ENCODE measurements at regions not wholly inside any gene's neighbourhood (a gene's known extent, or its start where the extent isn't known, plus 50 kb on each side); places are given as distances from the start of the nearest gene placed in this dataset.
"Not testable (repeated sequence)": the region's sequence is repeated elsewhere in the genome, so short reads cannot be mapped to it uniquely, and the experiment has no call there.

- DNase-seq, result no peak
Measured at GRCh38 chr16:80114699-80115098, 426.1 kb upstream of the DYNLRB2 start.

- no peak for DNase-seq
Measured at GRCh38 chr16:80113873-80114574, 426.8 kb upstream of the DYNLRB2 start.

- no peak for DNase-seq
Measured at GRCh38 chr16:80109581-80109980, 431.2 kb upstream of the DYNLRB2 start.

GRCh38 chr16:80107900-80108299 lies 432.9 kb upstream of the DYNLRB2 start:
- DNase-seq, result no peak

GRCh38 chr16:80105751-80106150 lies 435.0 kb upstream of the DYNLRB2 start:
- DNase-seq, result no peak

DNA sequence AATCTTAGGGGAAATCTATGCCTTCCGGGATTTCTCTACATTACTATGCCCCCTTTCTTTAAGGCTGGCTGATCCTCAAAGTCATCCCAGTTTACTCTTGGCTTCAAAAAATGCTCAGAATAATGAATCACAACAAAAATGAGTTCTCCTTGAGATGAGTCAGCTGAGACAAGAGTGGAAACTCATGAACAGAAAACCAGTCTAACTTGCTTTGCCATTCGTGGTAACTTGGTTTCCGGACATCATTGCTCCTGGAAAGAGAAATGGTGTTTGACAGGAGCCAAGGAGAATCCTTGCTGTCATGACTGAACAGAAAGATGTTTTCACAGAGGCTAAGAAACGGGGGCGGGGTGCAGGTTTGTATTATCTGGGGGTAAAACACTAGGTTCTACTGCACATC lies 435.6 kb upstream of the DYNLRB2 start:
- DNase-seq, result no peak

DNA sequence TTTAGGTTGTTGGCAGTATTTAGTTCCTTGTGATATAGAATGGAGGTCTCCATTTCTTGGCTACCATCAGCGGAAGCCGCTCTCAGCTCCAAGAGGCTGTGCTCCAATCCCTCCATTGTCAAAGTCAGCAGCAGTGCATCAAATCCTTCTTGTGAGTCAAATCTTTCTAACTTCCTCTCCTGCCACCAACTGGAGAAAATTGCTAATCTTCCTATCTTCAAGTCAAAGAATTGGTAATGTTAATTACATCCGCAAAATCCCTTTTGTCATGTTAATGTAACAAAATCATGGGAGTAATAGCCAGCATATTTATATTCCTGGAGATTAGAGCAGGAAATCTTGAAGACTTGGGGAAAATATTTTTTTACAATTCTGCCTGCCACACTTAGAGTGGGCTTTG lies 436.4 kb upstream of the DYNLRB2 start:
- no peak for DNase-seq

DNA sequence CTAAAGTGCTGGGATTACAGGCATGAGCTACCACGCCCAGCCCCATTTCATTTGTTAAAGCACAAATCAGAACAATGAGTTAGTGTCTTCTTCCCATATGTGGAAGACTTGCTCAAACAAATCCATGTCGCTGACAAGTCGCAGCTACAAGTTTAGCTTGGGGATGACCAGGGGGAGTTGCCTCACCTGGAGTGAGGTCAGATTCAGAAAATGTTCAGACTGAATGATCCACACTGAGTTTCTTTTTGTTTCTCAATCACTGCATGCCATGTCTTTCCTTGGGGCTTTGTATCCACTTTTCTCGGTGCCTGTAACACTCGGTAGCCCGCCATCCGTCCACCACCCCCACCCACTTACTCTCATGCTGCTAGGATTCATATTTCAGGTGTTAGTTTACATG lies 437.3 kb upstream of the DYNLRB2 start:
- no peak for DNase-seq

DNA sequence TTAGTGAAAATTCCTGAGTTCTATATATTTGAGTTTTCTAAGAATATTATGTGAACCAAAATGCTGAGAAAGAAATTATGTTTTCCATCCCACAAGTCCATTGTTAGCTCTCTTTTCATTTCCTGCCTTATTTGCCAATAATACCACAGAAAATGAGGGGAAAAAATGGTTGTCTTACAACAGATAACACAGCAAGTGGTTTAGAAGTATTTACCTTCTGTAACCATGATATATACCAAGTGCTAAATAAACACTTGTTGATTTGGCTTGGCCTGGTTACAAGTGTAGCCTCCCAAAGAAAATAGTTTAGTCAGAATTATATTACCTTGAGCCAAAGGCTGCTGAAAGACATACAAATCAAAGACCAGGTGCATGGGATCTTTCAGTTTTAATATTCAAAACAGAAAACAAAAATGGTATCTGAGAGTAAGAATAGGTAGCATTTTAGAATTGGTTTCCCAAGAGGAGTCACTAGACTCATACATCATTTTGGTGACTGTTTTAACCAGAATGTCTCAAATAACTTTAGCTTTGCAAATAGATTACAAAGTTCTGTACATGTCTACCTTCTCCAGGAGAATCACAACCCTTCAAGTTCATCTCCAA lies 439.8 kb upstream of the DYNLRB2 start:
- no peak for DNase-seq

- DNase-seq, result no peak
Measured at GRCh38 chr16:80100186-80100585, 440.6 kb upstream of the DYNLRB2 start.

GRCh38 chr16:80097098-80097497 lies 443.7 kb upstream of the DYNLRB2 start:
- DNase-seq, result no peak

DNA sequence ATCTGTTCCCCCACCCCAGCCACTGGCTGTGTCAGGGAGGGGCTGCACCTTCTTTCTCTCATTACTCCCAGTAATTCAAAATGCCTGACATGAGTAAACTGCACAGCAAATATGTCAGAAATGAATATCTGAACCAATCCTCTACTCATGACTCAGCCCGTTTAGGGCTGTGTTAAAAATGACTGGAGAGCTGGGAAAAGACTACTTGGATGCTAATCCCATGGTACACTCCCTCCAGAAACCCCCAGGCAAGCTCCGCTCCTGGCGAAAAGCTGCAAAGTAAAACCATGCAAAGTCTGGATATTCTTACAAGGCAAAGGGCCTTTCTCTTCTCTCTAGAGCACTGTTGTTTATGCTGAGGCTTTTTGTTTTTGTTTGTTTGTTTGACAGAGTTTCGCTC lies 448.1 kb upstream of the DYNLRB2 start:
- no peak for DNase-seq

- DNase-seq, result not testable (repeated sequence)
Measured at GRCh38 chr16:80091453-80091852, 449.3 kb upstream of the DYNLRB2 start.

DNA sequence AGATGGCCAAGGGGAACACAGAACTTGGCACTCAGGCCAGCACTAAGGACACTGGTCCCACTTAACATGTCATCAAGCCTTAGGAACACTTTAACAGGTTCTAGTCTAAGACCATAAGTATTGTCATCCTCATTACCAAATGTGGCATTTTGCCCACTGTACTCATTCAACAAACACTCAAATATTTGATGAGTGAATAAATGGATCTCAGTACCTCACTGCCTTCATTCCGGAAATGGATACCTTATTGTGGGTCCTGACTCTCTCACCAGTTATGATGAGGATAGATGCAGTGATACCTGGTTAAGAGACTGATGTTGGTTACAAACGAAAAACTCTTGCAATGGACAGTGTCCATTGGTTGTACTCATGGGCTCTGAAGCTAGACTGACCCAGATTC lies 455.2 kb upstream of the DYNLRB2 start:
- DNase-seq, result no peak

- no peak for DNase-seq
Measured at GRCh38 chr16:80084614-80085013, 456.2 kb upstream of the DYNLRB2 start.

GRCh38 chr16:80084163-80084562 lies 456.6 kb upstream of the DYNLRB2 start:
- DNase-seq, result no peak

DNA sequence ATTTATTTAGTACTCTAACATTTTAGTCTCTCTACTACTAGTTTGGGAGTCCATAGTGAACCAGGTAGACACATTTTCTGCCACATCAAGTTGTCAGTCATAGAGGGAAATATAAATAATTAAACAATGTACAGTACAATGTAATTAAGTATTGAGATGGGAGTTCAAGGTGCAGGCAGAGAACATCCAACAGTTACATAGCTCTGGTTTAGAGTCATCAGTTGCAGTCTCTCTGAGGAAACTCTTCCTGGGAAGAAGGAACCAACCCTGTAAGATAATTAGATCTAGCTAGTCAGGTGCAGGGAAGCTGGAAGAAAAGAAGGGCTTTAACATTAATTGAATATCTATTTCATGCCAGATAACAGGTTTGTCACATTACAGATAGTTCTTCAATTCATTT lies 457.9 kb upstream of the DYNLRB2 start:
- DNase-seq, result no peak

DNA sequence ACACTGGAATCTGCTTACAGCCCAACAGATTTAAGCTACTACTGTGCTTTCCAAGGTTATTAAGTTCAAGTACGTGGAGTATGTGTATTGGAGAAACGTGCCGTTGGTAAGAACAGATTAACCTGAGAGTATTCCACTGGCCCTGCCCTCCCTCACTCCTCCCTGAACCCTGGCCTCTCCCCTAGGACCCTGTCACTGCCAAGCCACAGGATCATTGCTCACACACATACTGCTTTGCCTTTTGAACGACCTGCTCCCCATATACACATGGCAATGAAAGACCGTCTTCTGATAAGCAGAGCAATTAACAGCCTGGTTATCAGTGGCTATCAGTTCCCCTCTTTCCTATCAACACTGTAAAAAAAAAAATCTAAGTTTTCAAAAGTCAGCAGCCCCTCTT lies 458.9 kb upstream of the DYNLRB2 start:
- no peak for DNase-seq

DNA sequence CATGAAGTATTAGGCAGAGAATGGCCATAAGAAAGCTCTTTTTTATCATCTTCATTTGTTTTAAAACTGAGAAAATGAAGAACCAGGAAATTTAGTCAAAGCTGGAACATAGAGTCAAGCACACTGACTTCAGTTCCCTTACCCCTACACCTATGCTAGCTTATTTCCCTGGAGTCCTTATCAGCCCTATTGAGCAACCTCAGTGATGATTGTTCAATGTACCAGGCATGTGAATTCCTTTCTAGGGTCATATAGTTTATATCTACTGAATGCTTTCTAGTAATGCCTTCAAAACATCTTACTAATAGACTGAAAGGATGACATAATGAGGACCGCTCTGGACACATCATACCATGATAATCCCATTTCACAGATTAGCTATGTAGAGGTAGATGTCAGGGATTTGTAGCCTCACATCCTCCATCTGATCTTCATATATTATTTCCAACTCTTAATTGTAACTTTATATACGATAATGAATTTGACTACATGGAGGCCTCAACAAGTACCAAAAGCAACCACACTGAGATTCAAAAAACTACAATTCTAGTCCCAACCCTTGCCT lies 460.4 kb upstream of the DYNLRB2 start:
- DNase-seq, result no peak

DNA sequence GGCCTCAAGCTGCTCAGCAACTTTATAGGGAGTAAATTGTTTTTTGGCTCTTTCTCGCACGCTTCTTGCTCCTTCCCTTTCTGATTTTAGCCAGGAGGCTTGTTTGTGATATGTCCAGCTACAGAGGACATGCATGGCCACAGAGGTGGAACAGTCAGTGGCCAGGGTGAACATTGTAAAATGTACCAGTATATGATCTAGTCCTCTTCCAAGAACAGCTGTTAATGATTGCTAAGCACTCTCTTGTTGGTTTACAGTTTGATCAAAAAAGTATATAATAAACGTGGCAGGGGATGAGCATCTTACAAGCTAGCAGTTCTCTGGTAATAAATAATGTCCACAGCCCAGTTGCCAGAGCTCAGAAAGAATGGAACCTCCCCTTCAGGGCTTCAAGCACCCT lies 461.7 kb upstream of the DYNLRB2 start:
- no peak for DNase-seq

DNA sequence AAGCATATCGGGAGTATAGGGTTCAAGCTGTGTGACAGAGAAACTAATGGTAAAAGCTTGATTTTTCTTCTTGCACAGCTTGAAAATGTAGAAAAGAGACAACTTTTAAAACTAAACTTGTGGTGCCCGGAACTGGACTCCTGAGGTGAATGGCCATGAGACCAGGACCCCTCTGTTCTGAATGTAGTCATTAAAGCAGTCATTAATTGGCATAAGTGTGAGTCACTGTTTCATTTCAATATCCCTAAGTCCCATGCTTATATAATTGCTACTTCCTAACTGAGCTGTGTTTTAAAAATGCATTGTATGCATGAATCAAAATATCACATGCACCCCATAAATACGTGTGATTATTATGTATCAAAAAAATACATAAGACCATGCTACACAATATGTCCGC lies 463.1 kb upstream of the DYNLRB2 start:
- no peak for DNase-seq

GRCh38 chr16:80074329-80074728 lies 466.5 kb upstream of the DYNLRB2 start:
- DNase-seq, result no peak

DNA sequence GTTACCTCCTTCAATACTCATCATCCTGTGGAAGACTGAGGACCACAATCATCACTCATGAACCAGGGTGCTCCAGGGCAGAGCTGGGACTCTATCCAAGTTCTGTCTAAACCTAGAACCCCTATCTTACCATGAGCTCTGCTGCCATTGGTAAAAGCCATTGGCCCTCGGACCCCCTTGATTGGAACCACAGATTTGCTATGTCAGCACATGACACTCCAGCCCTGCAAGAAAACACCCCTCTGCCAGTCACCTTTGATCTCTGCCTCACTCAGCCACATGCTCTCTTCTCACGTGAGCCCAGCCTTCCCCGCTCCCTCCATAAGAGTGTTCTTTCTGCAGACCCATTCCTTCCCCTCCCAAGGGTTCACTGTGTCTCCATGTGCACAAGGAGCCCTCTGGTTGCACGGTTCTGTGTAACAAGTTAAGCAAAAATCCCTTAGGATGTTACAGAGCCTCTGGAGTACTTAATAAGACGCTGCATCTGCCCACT lies 468.8 kb upstream of the DYNLRB2 start:
- DNase-seq, result no peak

DNA sequence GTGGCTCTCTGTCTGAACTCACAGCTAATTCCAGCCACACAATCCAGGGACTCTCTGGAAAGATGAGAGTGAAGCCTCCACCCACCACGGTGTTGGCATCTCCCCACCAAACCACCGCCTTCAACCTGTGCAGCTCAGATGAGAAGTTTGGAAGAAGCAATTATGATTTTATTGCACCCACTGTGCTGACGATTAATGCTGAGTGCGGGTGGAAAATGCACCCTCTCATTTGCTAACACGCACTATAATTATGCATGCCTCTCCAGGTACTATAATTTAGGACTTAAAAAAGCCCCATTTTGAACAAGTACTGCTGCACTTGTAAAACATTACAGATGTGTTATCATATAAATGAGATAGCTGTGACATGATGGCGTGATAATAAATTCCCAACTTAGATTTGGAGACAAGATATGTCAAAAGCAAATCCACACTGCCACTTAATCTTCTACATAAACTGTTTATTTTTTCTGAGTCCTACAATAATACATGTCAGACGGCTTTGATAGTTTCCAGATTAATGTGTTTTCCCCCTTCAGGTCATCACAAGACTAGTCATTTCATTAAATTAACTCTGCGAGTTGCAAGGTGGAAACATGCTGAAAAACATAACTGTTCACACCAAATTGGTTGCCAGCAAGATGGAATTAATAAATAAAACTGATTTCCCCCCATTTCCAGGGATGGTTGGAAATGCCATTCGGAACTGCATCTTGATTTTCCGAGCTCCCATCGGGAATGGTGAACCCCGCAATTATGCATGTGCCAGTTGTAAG lies 466.5 kb upstream of the MAF start:
- no peak for DNase-seq

All from activated T-cell treated with anti-CD3 and anti-CD28 coated beads for 4 hours (primary cell).